Esophagus squamous epithelium (tissue), 5 donors: ENCODE measurements at regions not wholly inside any gene's neighbourhood (a gene's known extent, or its start where the extent isn't known, plus 50 kb on each side); places are given as distances from the start of the nearest gene placed in this dataset.

Experiments
- DNase-seq: peaks from one replicate; lab custom pipeline; 2025; lab: John Stamatoyannopoulos, UW
- H3K27ac ChIP-seq, 4 donors: fragments of 200-600 bp; sonication (generic); one replicate each; pipeline ENCODE4 v1.5.1; 2016 to 2019; ENCODE audit warnings: mild to moderate bottlenecking in 1 of 4
- H3K27me3 ChIP-seq, 4 donors: fragments of 200-600 bp; sonication (generic); 1 replicate in 3 of 4; 2 replicates in 1 of 4; pipeline versions ENCODE4 v1.5.1 to v1.6.0; 2017 to 2021; ENCODE audit warnings: antibody characterized with exemption in 1 of 4
- H3K36me3 ChIP-seq, 3 donors: fragments of 200-600 bp; sonication (generic); one replicate each; pipeline ENCODE4 v1.5.1; 2016 to 2019
- H3K4me1 ChIP-seq, 3 donors: fragments of 200-600 bp; sonication (generic); one replicate each; pipeline ENCODE4 v1.5.1; 2017 to 2019
- H3K4me3 ChIP-seq, 4 donors: fragments of 200-600 bp; sonication (generic); 1 replicate in 3 of 4; 2 replicates in 1 of 4; pipeline ENCODE4 v1.5.1; 2016 to 2019; ENCODE audit warnings: mild to moderate bottlenecking in 2 of 4, moderate library complexity in 1 of 4
- H3K9me3 ChIP-seq, 3 donors: fragments of 200-600 bp; sonication (generic); one replicate each; pipeline ENCODE4 v1.5.1; 2016 to 2019
- POLR2A ChIP-seq, 4 donors: fragments of 450-650 bp; IDR thresholded peaks; one replicate each; pipeline ENCODE4 v1.6.1; 2017; ENCODE audit warnings: antibody characterized with exemption in 4 of 4, mild to moderate bottlenecking in 4 of 4, moderate library complexity in 3 of 4
- WGBS, 2 donors: methylation state at CpG; one replicate each; pipeline ENCODE4 v1.1.5; 2018; 5-methylcytosine and 5-hydroxymethylcytosine counted together
- intact Hi-C: fragments of 100-400 bp; cut with DNase I; formaldehyde crosslinking; loops from one replicate; pipeline ENCODE4 v1.15.0; 2022
- TF ChIP-seq, protein P1 (sequence below), 6 experiments: fragments of 450-650 bp in 4 of 6; fragments of 200-600 bp in 2 of 6; sonication (generic) in 2 of 6; IDR thresholded peaks; one replicate each; pipeline ENCODE4 v1.5.1; 2016 to 2019; ENCODE audit warnings: antibody characterized with exemption in 6 of 6, mild to moderate bottlenecking in 4 of 6, moderate library complexity in 4 of 6
- donor health status: DM: yes; HTN: yes; CAD: no.

DNA sequence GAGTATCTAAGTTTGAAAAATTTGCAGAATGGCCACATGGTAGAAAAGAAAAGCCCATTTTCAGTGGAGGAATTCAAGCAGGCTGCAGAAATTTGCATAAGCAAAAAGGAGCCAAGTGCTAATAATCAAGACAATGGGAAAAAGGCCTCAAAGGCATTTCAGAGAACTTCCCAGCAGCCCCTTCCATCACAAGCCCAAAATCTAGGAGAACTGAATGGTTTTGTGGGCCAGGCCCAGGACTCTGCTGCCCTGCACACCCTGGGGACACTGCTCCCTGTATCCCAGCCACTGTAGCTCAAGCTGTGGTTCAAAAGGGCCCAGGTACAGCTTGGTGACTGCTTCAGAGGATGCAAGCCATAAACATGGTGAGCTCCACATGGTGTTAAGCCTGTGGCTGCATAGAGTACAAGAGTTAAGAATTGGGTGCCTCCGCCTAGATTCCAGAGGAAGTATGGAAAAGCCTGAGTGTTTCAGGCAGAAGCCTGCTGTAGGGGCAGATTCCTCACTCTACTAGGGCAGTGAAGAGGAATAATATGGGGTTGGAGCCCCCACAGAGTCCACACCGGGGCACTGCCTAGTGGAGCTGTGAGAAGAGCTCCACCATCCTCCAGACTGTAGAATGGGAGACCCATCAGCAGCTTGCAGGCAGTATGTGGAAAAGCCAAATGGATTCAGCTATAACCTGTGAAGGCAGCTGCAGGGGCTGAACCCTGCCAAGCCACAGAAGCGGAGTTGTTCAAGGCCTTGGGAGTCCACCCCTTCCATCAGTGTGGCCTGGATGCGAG is 720.7 kb upstream of the CTNND2 start:
- Histone ChIP-seq H3K4me3 (no peak overlapping the region), H3K4me1 (no peaks in the 10 kb centered on the region), H3K27ac (no peak overlapping the region), H3K9me3 (peaks cover 0 to 7% (median 0%) of the 10 kb centered on the region in 3 donors), H3K27me3 (no peaks in the 10 kb centered on the region), H3K36me3 (no peaks in the 10 kb centered on the region)
- DNase-seq, result no peak
- 58 to 86% methylated on average over 3 to 4 of the region's 4 CpGs for WGBS, 2 donors
- intact Hi-C loops, result no loop called here
- TF ChIP-seq, protein P1, sequence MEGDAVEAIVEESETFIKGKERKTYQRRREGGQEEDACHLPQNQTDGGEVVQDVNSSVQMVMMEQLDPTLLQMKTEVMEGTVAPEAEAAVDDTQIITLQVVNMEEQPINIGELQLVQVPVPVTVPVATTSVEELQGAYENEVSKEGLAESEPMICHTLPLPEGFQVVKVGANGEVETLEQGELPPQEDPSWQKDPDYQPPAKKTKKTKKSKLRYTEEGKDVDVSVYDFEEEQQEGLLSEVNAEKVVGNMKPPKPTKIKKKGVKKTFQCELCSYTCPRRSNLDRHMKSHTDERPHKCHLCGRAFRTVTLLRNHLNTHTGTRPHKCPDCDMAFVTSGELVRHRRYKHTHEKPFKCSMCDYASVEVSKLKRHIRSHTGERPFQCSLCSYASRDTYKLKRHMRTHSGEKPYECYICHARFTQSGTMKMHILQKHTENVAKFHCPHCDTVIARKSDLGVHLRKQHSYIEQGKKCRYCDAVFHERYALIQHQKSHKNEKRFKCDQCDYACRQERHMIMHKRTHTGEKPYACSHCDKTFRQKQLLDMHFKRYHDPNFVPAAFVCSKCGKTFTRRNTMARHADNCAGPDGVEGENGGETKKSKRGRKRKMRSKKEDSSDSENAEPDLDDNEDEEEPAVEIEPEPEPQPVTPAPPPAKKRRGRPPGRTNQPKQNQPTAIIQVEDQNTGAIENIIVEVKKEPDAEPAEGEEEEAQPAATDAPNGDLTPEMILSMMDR (IDR thresholded peaks at IDR 0.05), result no peak
- no peak for TF ChIP-seq POLR2A (IDR thresholded peaks at IDR 0.05)

DNA sequence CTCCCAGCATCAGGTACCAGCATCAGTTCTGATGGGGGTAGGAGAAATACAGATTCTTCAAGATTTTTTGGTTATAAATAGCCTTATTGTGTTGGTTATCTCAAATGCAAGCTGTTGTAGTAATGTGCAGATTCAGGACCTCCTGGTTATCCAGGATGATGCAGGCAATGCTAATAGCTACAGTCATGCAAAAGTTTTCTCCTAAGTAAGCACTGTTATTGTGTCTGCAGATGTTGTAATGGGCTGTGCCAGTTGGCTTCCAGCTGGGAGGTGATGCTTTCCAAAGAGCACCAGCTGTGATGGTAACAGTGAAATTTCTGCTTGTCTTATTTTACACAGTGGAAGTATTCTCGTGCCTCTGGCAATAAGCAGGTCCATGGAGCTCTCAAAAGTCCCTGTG is 719.2 kb upstream of the CTNND2 start:
- intact Hi-C loops, result no loop called here
- 17 to 43% methylated on average over 1 of the region's 1 CpG for WGBS, 2 donors
- Histone ChIP-seq H3K27me3 (no peaks in the 10 kb centered on the region), H3K4me3 (no peak overlapping the region), H3K36me3 (no peaks in the 10 kb centered on the region), H3K4me1 (no peaks in the 10 kb centered on the region), H3K9me3 (peaks cover 0 to 7% (median 0%) of the 10 kb centered on the region in 3 donors), H3K27ac (no peak overlapping the region)
- no peak for DNase-seq
- no peak for TF ChIP-seq POLR2A (IDR thresholded peaks at IDR 0.05)
- TF ChIP-seq, protein P1 (IDR thresholded peaks at IDR 0.05), result no peak

DNA sequence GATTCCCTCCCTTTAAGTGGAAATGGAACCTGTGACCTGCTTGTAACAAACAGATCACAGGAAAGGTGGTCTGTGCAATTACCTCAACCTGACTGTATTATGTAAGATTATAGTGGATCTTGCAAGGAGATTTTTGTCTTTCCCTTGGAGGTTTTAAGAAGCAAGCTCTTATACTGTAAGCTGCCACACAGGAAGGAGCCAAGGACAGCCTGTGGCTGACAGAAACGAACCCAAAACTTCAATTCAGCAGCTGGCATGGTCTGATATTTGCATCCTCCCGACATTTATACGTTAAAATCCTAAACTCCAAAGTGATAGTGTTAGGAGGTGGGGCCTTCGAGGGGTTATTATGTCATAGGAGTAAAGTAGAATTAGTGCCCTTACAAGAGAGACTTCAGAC is 711.8 kb upstream of the CTNND2 start:
- Histone ChIP-seq H3K27ac (no peak overlapping the region), H3K27me3 (no peaks in the 10 kb centered on the region), H3K9me3 (peaks cover 0 to 6% (median 0%) of the 10 kb centered on the region in 3 donors), H3K36me3 (no peaks in the 10 kb centered on the region), H3K4me3 (no peak overlapping the region), H3K4me1 (no peaks in the 10 kb centered on the region)
- DNase-seq, result no peak
- TF ChIP-seq, protein P1 (IDR thresholded peaks at IDR 0.05), result no peak
- TF ChIP-seq POLR2A (IDR thresholded peaks at IDR 0.05), result no peak
- WGBS, 2 donors, result 70 to 90% methylated on average over 3 to 4 of the region's 4 CpGs
- intact Hi-C loops, result no loop called here

DNA sequence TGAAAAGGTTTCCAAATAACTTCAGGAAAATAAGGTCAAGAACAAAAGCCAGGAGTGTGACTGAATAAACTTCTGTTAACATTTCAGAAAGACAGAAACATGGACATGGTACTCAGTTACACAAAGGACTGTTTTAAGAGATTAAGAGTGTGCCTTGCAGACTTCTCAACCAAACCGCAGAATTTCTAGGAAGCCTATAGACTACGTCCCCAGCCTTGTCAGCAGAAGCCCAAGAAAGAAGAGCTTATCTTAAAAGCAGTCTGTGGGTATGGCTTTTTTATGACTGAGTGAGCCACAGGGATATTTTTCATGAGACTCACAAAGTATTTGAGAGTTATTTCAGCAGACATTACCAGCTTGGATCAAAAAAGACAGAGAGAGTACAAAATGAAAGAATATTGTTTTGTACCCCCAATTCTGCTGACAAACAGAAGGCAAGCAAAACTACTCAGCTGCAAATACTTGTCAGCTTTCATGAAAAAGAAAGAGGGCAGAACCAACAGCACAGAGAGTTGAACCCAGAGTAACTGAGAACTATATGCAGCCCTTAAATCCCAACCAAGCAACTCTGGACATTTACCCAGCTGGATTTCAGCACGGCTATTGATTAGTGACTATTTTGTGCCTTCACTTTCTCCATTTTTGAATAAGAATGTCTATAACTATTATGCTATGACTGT is 711.0 kb upstream of the CTNND2 start:
- Histone ChIP-seq H3K9me3 (peaks cover 0 to 6% (median 0%) of the 10 kb centered on the region in 3 donors), H3K36me3 (no peaks in the 10 kb centered on the region), H3K4me3 (no peak overlapping the region), H3K27ac (no peak overlapping the region), H3K27me3 (no peaks in the 10 kb centered on the region), H3K4me1 (no peaks in the 10 kb centered on the region)
- 44 to 57% methylated on average over 3 of the region's 3 CpGs for WGBS, 2 donors
- intact Hi-C loops, result no loop called here
- TF ChIP-seq, protein P1 (IDR thresholded peaks at IDR 0.05), result no peak
- TF ChIP-seq POLR2A (IDR thresholded peaks at IDR 0.05), result no peak
- no peak for DNase-seq

DNA sequence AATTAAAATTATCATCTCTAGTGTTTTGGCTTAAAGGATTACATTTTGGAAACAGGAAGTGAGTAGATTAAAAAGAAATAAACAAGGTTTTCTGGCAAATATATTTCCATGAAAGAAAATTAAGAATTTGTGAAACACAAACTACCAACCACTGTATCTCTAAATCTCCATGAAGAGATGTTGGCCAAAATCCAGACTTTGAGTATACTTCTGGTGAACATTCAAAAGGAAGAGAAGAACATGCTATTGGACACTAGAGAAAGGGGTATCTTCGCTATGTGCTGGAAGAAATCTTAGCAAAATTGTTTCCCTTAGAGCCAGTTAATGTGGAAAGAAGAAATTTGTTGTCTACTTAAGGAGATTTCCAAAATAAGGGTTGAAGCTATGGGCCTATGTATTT is 710.4 kb upstream of the CTNND2 start:
- peaks cover 0 to 6% (median 0%) of the 10 kb centered on the region in 3 donors for H3K9me3 ChIP-seq
- 37 to 38% methylated on average over 1 of the region's 1 CpG for WGBS, 2 donors
- no peaks in the 10 kb centered on the region for H3K4me1 ChIP-seq
- intact Hi-C loops, result no loop called here
- no peak overlapping the region for H3K4me3 ChIP-seq
- H3K27me3 ChIP-seq, result no peaks in the 10 kb centered on the region
- DNase-seq, result no peak
- no peak overlapping the region for H3K27ac ChIP-seq
- no peaks in the 10 kb centered on the region for H3K36me3 ChIP-seq
- TF ChIP-seq, protein P1 (IDR thresholded peaks at IDR 0.05), result no peak
- no peak for TF ChIP-seq POLR2A (IDR thresholded peaks at IDR 0.05)
